GM12878 (cell line): ENCODE measurements at regions not wholly inside any gene's neighbourhood (a gene's known extent, or its start where the extent isn't known, plus 50 kb on each side); places are given as distances from the start of the nearest gene placed in this dataset.

Source experiments
- ATAC-seq: fragments of 200-7000 bp; cut with Tn5 transposase; 3 replicates; pipeline ENCODE4 v1.9.1; 2020; ENCODE audit warnings: mild to moderate bottlenecking, moderate library complexity
- BruUV-seq: library from RNA; stranded (reverse); fragments of 400-500 nt; replicated peaks from 2 replicates; lab custom pipeline; 2021; lab: Mats Ljungman, UMichigan
- CTCF ChIA-PET: fragments of 300-600 bp; sonication (Branson Sonifier 250); formaldehyde crosslinking; extraction: SDS; loops from one replicate; lab custom pipeline; 2021; ENCODE audit warnings: inconsistent platforms; lab: Yijun Ruan, JAX
- POLR2A ChIA-PET: fragments of 350-600 bp; formaldehyde crosslinking; extraction: SDS; loops from one replicate; lab custom pipeline; 2021; ENCODE audit warnings: inconsistent platforms; lab: Charles Lee
- RAD21 ChIA-PET: fragments of 300-600 bp; sonication (Branson Sonifier 250); formaldehyde crosslinking; loops from one replicate; lab custom pipeline; 2023; ENCODE audit warnings: antibody characterized with exemption; ENCODE audit not compliant: unreplicated experiment; lab: Charles Lee
- SMC1A ChIA-PET: fragments of 300-600 bp; sonication (Branson Sonifier 250); formaldehyde crosslinking; loops from one replicate; lab custom pipeline; 2023; ENCODE audit not compliant: unreplicated experiment, uncharacterized antibody; lab: Charles Lee
- DNase-seq: peaks from one replicate; pipeline ENCODE4 v3.0.0-alpha.2; 2011; ENCODE audit warnings: low read depth, low spot score
- FAIRE-seq: peaks from 3 replicates; lab custom pipeline; 2011; peaks lifted over from hg19 to GRCh38; lab: Jason Lieb, UNC
- H2AFZ ChIP-seq: 2 replicates; pipeline ENCODE4 v1.6.0; 2011; ENCODE audit warnings: low read depth, low read length, control low read depth; ENCODE audit not compliant: control insufficient read depth
- H3K27ac ChIP-seq: 2 replicates; pipeline ENCODE4 v1.5.1; 2011; ENCODE audit warnings: control low read depth; ENCODE audit not compliant: control insufficient read depth, insufficient read depth
- H3K27me3 ChIP-seq, 2 experiments: replicated peaks in 1 of 2; 2 replicates each; pipeline versions ENCODE4 v1.6.0 to v1.6.1; 2011; ENCODE audit warnings: low read length in 1 of 2; ENCODE audit not compliant: control insufficient read depth in 2 of 2, insufficient read depth in 2 of 2
- H3K36me3 ChIP-seq, 2 experiments: 2 replicates each; pipeline ENCODE4 v1.5.1; 2011; ENCODE audit warnings: low read length in 1 of 2; ENCODE audit not compliant: control insufficient read depth in 2 of 2, insufficient read depth in 2 of 2
- H3K4me1 ChIP-seq: 2 replicates; pipeline ENCODE4 v1.6.1; 2011; ENCODE audit warnings: mild to moderate bottlenecking, low read length, moderate library complexity, mixed read lengths; ENCODE audit not compliant: control insufficient read depth, insufficient read depth
- H3K4me2 ChIP-seq: 2 replicates; pipeline ENCODE4 v1.6.0; 2011; ENCODE audit warnings: control low read depth; ENCODE audit not compliant: control insufficient read depth, insufficient read depth
- H3K4me3 ChIP-seq: fragments of 200-600 bp; sonication (generic); 2 replicates; pipeline ENCODE4 v1.5.1; 2016
- H3K79me2 ChIP-seq: 2 replicates; pipeline ENCODE4 v1.6.0; 2011; ENCODE audit warnings: low read length; ENCODE audit not compliant: control insufficient read depth, insufficient read depth
- H3K9ac ChIP-seq: 2 replicates; pipeline ENCODE4 v1.8.0; 2011; ENCODE audit warnings: low read length, control low read depth, mixed read lengths; ENCODE audit not compliant: control insufficient read depth, insufficient read depth
- H3K9me3 ChIP-seq: replicated peaks from 3 replicates; pipeline ENCODE4 v1.5.1; 2011; ENCODE audit warnings: mild to moderate bottlenecking, low read length; ENCODE audit not compliant: control insufficient read depth, insufficient read depth
- H4K20me1 ChIP-seq: 2 replicates; pipeline ENCODE4 v1.6.0; 2011; ENCODE audit not compliant: control insufficient read depth, insufficient read depth
- ELK1 ChIP-seq: IDR thresholded peaks from 2 replicates; pipeline ENCODE4 v1.6.1; 2012; ENCODE audit warnings: low read depth, low read length, improper control_type of control experiment
- JUND ChIP-seq: IDR thresholded peaks from 2 replicates; pipeline ENCODE4 v1.6.1; 2012; ENCODE audit warnings: low read depth, mild to moderate bottlenecking, low read length, improper control_type of control experiment, moderate library complexity
- PBX3 ChIP-seq: IDR thresholded peaks from 2 replicates; pipeline ENCODE4 v1.6.1; 2011; ENCODE audit warnings: mild to moderate bottlenecking, low read depth, low read length, moderate library complexity; ENCODE audit not compliant: insufficient replicate concordance
- SREBF1 ChIP-seq: IDR thresholded peaks from 2 replicates; pipeline ENCODE4 v1.6.1; 2012; ENCODE audit warnings: mild to moderate bottlenecking, low read length
- WGBS: methylation state at CpG from one replicate; pipeline ENCODE4 v1.1.6; 2016; ENCODE audit warnings: low lambda C conversion rate; ENCODE audit not compliant: insufficient replicate concordance, insufficient coverage; ENCODE audit errors: missing lambda C conversion rate; 5-methylcytosine and 5-hydroxymethylcytosine counted together
- in situ Hi-C: fragments of 300-500 bp; cut with MboI; formaldehyde crosslinking; loops from 9 replicates; pipeline ENCODE4 v1.14.3; 2018; ENCODE audit warnings: mixed read lengths
- intact Hi-C: fragments of 100-400 bp; cut with micrococcal nuclease; formaldehyde crosslinking; loops from one replicate; pipeline ENCODE4 v1.14.2; 2022; ENCODE audit not compliant: unreplicated experiment

- CTCF ChIA-PET: interaction anchor here (1.0 to 1.6 kb wide), 3 partner anchors 8 to 261 kb away, joined by 3 to 4 read pairs (median 4); no protein-coding TSS in a partner anchor
- H3K9me3 ChIP-seq: no peaks in the 10 kb centered on the region; the same call in 1 of the 3 replicates
- no peaks in the 10 kb centered on the region for H3K36me3 ChIP-seq
- H3K79me2 ChIP-seq: no peaks in the 10 kb centered on the region
- WGBS: 82% methylated on average over 6 of the region's 6 CpGs
- FAIRE-seq (no peak), ATAC-seq (no peak), DNase-seq (no peak)
- H3K27me3 ChIP-seq: no peaks in the 10 kb centered on the region; a peak in 1 of 4 replicates
- H3K27ac ChIP-seq: no peak overlapping the region
- H3K4me3 ChIP-seq: no peak overlapping the region
- SMC1A ChIA-PET: interaction anchor here (1.1 kb wide), 1 partner anchor 23 kb away, joined by 3 read pairs; no protein-coding TSS in a partner anchor
- no peak overlapping the region for H2AFZ ChIP-seq
- H3K4me2 ChIP-seq: no peak overlapping the region
- intact Hi-C loops: loop anchor here (10.0 kb wide), 1 partner anchor 344 kb away; no protein-coding TSS in a partner anchor
- RAD21 ChIA-PET: no interaction called here
- H3K9ac ChIP-seq: no peak overlapping the region
- H3K4me1 ChIP-seq: no peaks in the 10 kb centered on the region
- no TSS peak for BruUV-seq
- in situ Hi-C loops: loop anchor here (10.0 kb wide), 2 partner anchors 344 to 514 kb away; no protein-coding TSS in a partner anchor
- POLR2A ChIA-PET: no interaction called here
- H4K20me1 ChIP-seq: no peaks in the 10 kb centered on the region
- TF ChIP-seq SREBF1 (no peak), PBX3 (no peak), JUND (no peak), ELK1 (no peak)
Observed at GRCh38 chr6:56350628-56351260, 103.4 kb upstream of the COL21A1 start.
